Stimulated activated CD4-positive, alpha-beta T cell treated with anti-CD3 and anti-CD28 coated beads, Interleukin-12 subunit alpha, Interleukin-12 subunit beta, amount 100 ng/mL, for 48 hours (primary cell): ENCODE measurements at regions not wholly inside any gene's neighbourhood (a gene's known extent, or its start where the extent isn't known, plus 50 kb on each side); places are given as distances from the start of the nearest gene placed in this dataset.

Source experiments
- DNase-seq, 3 donors: peaks; one replicate each; pipeline ENCODE4 v3.0.0-alpha.2; 2020; ENCODE audit warnings: low read depth in 2 of 3, low spot score in 1 of 3

GRCh38 chr19:30879736-30880135 is 469.5 kb downstream of the TSHZ3 start:
- DNase-seq, result no peak

GRCh38 chr19:30879225-30879624 is 470.0 kb downstream of the TSHZ3 start:
- DNase-seq, result no peak

GRCh38 chr19:30878495-30878894 is 470.7 kb downstream of the TSHZ3 start:
- DNase-seq, result no peak

DNA sequence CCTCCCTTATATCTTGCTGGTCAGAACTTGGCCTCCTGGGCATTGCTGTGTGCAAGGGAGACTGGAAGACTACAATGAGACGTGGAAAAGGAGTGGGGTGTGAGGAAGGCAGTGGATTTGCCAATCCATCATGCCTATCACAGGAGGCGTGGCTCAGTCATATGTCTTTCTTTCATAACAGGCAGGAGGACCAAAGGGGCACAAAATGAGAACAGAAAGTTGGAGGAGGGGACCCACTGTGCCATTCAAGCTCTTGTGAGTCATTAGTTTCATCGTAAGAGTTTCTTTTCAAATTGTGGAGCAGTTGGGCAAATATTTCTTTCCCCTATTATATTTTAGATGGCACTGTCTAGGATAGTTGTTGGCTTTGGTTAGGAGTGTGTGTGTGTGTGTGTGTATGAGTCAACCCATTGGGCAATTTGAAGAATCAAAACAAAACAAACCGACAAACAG is 471.5 kb downstream of the TSHZ3 start:
- DNase-seq, result no peak

DNA sequence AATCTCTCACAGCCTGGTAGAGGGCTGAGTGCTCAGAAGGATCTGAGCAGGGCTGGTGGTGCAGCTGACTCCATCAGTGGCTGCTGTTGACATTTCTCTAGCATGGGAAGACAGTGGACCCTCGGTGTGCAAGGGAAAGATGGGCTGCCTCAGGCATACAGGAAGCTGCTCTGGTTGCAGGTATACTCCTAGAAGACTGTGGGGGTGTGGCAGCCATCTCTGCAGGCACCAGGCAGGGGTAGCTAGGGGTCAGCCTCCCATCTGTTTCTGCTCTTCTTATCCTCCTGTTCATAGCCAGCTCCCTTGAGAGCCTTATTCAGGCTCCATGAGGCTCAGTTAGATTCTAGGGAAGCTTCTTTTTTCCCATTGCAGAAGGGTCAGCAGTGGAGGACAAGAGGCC is 475.5 kb downstream of the TSHZ3 start:
- no peak for DNase-seq

- DNase-seq, result no peak
These were observed 476.2 kb downstream of the TSHZ3 start for GRCh38 chr19:30873003-30873402.

- DNase-seq, result no peak
These were observed 477.3 kb downstream of the TSHZ3 start for GRCh38 chr19:30871979-30872378.

DNA sequence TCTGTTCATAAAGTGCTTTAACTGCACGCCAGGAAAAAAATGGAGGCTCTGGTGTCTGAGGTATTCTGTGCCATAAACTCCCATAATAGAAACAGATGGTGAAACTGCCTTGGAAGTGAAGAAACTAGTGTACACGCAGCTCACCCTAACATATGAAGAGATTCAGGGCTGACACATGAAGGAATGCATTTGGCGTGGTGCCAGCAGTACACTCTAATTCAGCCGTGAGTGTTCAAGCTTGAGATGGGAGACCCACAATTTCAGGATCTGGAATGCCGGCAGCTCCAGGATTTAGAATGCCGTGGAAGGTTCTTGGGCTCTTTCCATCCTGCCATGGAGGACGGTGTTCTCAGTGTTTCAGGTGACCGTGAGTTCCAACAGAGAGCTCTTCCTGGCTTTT is 478.4 kb downstream of the TSHZ3 start:
- no peak for DNase-seq

- no peak for DNase-seq
These were observed 483.7 kb downstream of the TSHZ3 start for GRCh38 chr19:30865511-30865910.

DNA sequence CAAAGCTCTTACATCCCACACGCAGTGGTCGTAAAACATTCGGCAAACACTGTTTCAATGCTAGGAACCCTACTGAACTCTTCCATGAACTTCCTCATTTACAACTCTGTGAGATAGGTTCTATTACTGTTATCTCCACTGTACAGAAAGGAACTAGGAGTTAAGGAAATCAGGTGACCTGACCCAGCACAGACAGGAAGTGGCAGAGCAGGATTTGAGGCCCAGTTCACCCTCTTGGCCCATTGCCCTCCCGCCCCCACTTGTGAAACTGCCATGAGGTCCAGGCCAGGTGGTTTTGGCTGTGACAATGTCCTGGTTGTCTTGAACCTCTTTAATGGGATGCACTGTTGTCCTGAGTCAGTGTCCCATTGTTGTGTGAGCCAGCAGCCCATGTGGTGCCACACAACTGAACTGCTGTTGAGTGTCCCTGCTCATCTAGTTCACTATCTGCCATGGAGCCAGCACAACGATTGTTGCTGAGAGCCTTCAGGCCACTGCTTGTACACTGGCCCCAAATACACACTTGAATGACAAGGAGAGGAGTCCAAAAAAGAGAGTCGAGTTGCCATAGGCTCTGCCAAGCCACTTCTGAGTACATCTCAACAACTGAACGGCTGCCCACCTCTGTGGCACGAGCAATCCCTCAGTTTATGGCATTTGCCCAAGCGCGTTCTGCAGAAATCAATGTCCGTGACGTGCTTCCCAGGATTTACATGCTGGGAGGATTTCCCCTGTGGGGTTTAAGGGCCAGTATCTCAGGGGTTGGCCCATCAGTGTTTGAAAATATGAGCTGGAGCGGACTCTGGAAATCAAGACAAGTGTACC is 484.6 kb downstream of the TSHZ3 start:
- DNase-seq, result no peak

GRCh38 chr19:30862876-30863275 is 486.4 kb downstream of the TSHZ3 start:
- no peak for DNase-seq

DNA sequence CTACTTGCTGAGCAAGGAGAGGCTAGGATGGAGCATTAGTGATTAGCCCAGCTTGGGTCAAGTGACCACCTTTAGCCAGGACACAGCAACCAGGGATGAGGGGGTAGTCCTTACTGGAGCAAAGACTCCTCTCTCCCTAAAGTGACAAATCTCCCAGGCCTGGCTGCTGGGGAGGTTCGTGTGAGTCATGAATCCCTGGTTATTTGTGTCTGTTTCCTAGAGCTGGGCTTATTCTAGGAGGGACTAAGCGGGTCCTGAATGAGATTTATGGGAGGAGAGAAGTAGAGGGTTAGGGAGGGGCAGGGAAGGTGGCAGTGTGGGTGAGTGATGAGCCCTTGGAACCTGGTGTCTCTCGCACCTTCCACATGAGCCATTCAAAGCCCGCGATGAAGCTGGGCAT is 487.3 kb downstream of the TSHZ3 start:
- no peak for DNase-seq

GRCh38 chr19:30857966-30858490 is 485.8 kb downstream of the ZNF536 start:
- DNase-seq, result no peak

DNA sequence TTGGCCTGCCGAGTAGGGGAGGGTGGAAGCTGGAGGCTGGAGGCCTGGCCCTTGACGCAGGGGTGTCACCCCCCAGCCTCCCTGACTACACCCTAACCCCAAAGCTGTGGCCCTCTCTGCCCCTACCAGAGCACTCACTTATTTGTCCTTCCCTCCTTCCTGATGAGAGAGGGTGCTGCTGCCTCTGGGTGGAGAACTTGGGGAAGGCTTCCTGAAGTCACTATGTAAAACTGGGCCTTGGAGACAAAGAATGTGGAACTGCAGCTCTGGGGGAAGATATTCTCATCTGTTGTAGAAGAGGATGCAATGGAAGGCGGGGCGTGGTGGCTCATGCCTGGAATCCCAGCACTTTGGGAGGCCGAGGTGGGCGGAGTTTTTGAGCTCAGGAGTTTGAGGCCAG is 485.2 kb downstream of the ZNF536 start:
- no peak for DNase-seq

DNA sequence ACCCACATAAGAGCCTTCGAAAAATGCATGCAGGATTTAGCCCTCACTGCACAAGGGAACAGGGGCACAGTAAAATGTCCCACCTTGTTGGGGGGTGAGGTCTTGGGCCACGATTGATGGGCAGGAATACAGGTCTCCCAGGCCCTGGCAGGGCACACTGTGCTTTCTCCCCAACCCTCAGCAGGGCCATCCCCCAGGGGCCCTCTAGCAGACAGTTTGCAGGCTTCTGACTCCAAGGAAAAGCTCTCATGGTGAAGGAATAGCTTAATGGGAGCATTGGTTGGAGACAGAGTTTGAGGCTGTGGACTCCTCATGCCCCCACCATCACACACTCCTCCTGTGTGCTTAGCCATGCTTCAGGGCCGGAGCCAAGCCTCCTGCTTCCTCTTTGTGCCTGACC is 484.6 kb downstream of the ZNF536 start:
- DNase-seq, result no peak

GRCh38 chr19:30856376-30856775 is 484.2 kb downstream of the ZNF536 start:
- no peak for DNase-seq

- DNase-seq, result no peak
These were observed 483.3 kb downstream of the ZNF536 start for GRCh38 chr19:30855442-30855841.

DNA sequence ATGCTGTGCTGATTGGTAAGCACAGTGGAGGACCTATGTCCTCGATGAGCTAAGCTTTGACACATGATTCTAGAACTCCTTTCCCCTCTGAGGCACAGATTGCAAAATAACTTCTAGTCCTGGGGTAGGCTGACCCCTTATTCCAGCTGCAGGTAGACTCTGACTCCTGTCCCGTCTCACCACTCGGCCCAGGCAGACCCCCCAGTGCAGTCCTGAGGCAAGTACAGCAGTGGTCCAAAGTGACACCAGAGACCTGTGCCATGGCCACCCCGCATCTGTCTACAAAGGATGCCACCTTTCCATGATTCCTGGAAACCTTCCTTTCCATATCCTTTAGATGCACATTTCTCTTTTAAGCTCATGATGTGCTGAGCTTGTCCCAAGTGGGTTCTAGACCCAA is 482.5 kb downstream of the ZNF536 start:
- DNase-seq, result no peak

DNA sequence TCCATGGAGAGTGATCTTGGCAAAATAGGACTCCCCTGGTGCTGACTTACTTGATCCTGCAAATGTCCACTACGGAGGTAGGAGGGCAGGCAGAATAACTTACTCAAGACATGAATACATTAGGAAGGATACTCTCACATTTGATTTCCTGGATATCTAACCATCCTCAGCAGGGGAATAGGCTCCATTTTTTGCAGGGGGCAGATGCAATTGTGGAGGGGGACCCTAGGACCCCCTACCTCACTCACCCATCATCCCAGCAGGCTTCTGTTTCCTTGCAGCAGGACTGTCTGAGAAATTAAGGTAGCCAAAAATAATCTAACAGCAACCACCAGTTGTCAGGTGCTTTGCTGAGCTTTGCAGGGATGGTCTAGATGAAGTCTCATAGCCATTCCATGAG is 482.0 kb downstream of the ZNF536 start:
- no peak for DNase-seq

GRCh38 chr19:30853036-30853435 is 480.9 kb downstream of the ZNF536 start:
- no peak for DNase-seq

GRCh38 chr19:30852168-30852567 is 480.0 kb downstream of the ZNF536 start:
- no peak for DNase-seq

GRCh38 chr19:30851646-30852045 is 479.5 kb downstream of the ZNF536 start:
- no peak for DNase-seq
